HuH-7 (cell line): ENCODE measurements at regions not wholly inside any gene's neighbourhood (a gene's known extent, or its start where the extent isn't known, plus 50 kb on each side); places are given as distances from the start of the nearest gene placed in this dataset.

Experiments
- DNase-seq: peaks from one replicate; pipeline ENCODE4 v3.0.0; 2011; ENCODE audit warnings: low spot score

- peak; percentile 14 for DNase-seq
Observed at GRCh38 chr18:47595831-47596501, 334.5 kb downstream of the SMAD2 start.

DNA sequence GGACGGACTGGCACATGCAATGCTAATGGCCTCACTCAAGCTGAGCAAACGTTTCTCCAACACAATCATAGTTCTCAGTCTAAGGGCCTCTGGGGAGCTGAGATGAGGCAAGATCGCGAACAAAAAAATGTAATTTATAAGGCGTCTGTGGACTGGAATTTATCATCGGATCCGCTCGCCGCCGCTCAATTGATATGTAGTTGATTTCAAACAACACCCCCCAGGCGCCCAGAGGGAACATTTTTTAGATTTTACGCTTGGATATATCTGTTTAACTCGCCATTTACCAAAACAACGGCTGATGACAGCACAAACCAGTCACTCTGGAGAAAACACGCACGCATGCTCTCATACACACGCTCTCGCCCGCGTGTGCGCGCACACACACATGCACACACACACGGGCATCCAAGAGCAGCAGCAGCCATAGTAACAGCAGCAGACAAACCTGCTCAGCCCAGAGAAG lies 335.8 kb downstream of the SMAD2 start:
- no peak for DNase-seq

DNA sequence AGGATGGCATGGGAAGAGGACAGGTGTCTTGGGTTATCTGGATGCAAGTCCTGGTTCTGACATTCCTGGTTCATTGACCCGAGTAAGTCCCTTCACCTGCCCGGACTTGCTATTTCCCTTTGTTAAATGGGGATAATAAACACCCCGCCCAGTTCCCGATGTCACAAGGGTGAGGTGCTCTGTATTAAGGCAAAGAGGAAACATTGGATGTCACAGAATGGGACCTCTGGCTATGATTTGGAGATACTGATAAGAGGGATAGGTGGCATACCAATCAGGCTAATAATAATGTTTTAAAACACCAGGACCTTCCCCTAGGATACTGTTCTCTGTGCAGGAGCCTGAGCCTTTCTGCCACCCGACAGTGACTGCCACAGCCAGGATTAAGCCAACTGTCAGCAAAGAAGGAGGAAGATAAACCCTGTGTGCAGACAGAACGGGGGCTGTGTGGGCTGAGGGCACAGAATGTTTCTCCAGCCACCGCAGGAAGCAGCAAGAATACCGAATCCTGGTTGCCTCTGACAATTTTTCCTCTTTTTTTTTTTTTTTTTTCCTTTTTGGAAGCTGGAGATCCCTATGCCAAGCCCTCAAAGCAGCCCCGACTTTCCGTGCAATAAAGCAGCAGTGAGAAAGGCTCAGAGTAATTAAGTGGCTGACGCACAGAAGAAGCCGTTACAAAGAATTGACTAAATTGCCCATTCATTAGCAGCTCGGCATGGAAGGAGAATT lies 336.6 kb downstream of the SMAD2 start:
- no peak for DNase-seq

DNA sequence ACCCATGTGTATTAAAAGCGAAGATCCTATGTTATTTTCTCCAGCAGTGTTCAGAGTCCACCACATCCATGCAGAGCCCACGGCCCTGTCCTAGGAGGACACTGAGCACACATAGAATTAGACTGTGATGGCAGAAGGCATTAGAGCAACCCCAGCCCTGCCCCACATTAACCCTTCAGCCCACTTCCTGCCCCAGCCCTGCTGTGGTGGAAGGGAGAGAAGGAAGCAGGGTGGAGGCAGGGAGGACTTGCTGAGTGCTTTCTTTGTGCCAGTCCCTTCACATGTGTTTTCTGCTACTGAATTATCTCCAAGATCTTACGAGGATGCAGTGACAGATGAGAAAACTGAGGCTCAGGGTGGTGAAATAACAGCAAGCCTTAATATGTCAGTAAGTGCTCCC lies 339.0 kb downstream of the SMAD2 start:
- DNase-seq: no peak

GRCh38 chr18:47587587-47587986 lies 336.1 kb upstream of the SKOR2 start:
- DNase-seq: no peak

DNA sequence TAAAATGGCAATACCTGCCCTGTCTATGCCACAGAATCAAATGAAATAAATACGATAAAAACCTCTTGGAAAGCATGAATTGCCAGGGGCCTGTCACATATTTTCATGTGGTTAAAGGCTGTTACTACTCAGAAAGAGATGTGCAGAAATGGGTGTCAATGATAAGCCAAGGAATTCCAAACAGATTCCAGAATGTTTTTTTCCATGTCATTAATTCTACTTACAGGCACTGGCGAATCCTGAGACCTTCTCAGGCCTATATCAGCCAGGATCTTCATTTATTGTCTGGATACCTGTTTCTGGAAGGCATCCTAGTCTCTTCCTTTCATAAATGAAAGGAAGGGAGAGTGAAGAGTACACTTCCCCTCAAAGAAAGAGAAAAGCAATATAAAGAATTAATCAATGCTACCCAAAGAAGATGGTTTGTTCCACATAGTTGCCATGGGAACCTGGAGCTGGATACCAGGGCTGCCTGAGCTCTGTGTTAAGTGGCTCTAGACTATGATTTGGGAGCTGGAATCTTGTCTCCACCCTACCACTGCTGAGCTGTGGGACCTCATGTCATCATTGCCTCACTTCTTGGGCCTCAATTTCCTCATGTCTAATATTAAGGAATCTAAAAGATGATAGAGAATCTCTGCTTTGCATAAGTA lies 335.1 kb upstream of the SKOR2 start:
- no peak for DNase-seq

DNA sequence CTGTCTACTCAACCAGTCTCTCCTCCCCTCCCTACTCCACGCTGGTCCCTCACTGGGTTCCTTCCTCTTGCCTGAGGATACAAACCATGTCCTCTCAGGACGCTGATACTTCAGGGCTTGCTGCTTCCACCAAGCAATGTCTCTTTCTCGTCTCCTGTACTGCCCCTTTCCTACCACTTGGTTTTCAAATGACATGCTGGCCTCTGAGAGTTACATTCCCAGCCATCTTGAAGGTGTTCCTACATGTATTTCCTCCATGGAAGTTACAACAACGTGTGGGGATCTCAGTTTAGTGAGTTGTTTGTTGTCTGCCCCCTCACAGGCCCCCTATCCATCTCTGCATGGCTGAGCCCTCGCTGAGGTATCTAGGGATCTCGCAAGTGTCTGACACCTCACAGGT lies 334.5 kb upstream of the SKOR2 start:
- DNase-seq: no peak

- DNase-seq: no peak
Observed at GRCh38 chr18:47585136-47585535, 333.7 kb upstream of the SKOR2 start.

- no peak for DNase-seq
Observed at GRCh38 chr18:47582093-47582492, 330.6 kb upstream of the SKOR2 start.

- DNase-seq: no peak
Observed at GRCh38 chr18:47577520-47577919, 326.1 kb upstream of the SKOR2 start.

- DNase-seq: no peak
Observed at GRCh38 chr18:47574966-47575365, 323.5 kb upstream of the SKOR2 start.

DNA sequence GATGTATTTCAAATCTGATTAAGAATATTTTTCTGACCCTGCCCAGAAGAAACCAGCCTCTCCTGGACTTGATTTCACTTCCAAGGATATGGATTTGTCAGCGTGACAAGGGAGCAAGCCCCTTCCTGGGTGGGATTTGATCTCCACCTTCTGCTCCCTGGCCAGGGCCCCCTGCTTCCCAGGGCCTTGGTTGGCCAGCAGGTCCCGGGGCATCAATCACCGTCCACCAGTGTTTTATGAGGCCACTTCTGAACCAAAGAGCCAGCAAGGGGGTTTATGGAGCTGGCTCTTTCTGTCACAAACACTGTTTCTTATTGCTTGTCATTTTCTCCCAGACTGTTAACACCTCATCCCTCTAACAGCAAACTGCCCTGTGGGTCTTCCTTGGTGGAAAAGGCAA lies 320.5 kb upstream of the SKOR2 start:
- DNase-seq: no peak

DNA sequence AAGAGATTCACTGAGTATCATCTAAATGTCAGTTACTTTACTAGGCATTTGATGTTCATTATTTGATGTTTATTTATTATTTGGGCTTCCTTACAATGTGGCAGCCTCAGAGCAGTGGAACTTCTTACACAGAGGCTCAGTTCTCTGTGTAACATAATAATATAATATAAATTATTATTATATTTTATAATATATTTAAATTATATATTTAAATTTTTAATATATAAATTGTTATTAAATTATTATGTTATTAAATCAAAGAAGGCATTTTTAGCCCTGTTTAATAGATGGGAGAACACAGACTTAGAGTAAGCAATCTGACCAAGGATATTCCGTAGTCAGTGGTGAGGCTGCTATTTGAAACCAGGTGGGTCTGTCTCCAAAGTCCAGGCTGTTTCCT lies 315.3 kb upstream of the SKOR2 start:
- no peak for DNase-seq

GRCh38 chr18:47560723-47561715 lies 309.6 kb upstream of the SKOR2 start:
- DNase-seq: no peak

DNA sequence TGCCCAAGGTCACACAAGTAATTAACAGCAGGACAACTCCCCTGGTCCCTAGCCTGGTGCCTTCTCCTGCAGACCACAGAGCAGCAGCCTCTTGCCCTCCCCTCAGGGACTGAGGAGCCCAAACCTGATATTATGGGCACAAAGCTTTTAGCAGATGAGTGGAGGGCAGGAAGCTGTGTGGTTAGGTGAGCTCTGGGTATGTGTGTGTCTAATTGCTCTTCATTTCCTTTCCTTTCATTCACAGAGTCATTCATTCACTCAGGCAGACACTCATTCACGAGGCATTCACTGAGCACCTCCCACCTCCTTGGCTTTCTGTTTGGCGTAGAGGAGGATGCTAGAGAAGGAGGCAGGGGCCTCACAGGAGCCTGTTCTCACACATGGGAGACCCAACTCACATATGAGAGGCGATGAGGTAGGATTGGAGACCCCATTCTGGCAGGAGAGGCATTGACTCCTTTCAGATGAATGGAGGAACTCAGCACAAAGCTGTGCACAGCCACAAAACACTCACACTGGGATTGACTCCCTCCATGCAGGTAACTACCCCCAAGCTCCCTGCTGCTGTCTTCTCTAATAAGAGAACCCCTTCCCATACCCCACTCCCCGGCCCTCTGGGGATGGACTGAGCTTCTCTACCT lies 306.8 kb upstream of the SKOR2 start:
- DNase-seq: no peak

DNA sequence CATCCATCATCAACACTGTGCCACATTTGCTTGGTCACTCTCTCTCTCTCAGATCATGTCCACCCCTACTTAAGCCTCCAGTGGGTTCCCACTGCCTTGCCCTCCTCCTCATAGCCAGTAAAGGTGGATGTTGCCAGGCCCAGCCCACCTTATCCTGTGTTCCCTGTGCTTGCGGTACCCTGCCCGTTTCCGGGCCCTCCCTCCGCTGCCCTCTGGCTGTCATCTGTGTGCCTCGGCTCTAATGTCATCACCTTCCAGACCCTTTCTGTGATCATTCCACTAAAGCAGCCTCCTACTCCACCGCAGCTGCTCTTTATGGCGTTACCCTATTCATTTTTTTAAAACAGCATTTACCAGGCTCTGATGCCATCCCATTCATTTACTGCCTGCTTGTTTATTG lies 305.7 kb upstream of the SKOR2 start:
- no peak for DNase-seq

GRCh38 chr18:47552783-47553182 lies 301.3 kb upstream of the SKOR2 start:
- no peak for DNase-seq

DNA sequence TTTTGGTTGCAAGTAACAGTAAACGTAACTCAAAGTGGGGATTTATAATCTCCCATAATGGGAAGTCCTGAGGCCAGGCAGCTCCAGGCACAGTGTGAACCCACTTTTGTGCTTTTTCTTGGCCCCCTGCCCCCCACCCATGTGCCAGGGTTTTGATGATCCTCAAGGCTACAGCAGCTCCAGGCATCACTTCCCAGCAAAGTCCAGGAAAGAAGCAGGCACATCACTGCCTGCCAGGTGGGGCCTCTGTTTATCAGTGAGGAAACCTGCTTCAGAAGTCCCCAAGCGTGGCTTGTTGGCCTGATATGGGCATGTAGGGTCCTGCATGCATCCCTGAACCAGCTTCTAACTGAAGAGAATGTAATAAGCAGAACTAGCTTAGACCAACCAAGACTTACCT lies 299.2 kb upstream of the SKOR2 start:
- DNase-seq: no peak

GRCh38 chr18:47549021-47549540 lies 297.6 kb upstream of the SKOR2 start:
- DNase-seq: no peak

DNA sequence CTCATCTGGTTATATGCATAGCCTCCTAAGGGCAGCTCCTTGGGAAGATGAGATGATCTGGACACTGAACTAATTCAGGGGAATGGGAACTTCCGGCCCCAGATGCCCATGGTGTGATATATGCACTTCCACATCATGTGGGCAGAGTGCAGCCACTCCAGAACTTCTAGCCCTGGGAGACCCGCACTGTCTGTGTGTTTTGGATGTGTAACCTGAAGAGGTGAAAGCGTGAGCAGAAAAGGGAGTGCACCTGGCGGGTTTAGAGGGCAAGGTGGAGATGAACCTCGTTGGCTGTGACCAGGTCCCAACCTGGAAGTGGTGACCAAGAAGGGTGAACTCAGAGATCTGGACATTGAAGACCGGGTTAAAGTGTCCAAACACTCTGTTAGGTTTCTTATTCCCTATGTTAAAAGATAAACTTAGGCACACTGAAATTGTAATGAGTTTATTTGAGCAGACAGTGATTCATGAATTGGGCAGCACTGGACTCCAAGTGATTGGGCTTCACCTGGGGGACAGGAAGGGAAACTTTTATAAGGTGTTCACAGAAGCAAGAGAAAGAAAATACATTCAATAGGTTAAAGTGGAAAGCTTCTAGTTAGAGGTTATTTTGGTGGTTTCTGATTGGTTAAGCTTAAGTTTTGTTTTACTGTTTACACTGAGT lies 296.2 kb upstream of the SKOR2 start:
- DNase-seq: no peak

- DNase-seq: no peak
Observed at GRCh38 chr18:47545613-47546012, 294.2 kb upstream of the SKOR2 start.
